GM19438 (cell line): ENCODE measurements at regions not wholly inside any gene's neighbourhood (a gene's known extent, or its start where the extent isn't known, plus 50 kb on each side); places are given as distances from the start of the nearest gene placed in this dataset.

Experiments
- ATAC-seq: cut with Tn5 transposase; IDR thresholded peaks from one replicate; pipeline ENCODE4 v1.9.1; 2021; ENCODE audit warnings: low read depth; ENCODE audit not compliant: unreplicated experiment

DNA sequence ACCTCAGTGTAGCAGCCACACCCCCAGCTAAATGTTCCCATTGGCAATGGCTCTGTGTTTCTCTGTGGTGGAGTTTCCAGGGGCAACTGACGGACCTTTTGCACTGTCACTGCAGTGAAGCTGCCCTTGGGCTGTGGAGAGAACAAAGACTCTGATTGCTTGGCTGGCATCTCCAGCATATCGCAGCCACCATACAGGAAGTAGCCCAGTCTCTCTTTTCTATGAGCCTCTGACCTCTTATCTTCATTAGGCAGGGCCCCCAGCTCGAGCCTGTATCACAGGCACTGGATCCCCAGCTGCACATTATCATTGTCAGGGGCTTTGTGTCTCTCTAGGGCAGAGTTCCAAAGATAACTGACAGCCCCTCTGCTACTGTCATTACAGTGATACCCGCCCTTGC is 483.5 kb downstream of the ARAP2 start:
- ATAC-seq, result no peak

DNA sequence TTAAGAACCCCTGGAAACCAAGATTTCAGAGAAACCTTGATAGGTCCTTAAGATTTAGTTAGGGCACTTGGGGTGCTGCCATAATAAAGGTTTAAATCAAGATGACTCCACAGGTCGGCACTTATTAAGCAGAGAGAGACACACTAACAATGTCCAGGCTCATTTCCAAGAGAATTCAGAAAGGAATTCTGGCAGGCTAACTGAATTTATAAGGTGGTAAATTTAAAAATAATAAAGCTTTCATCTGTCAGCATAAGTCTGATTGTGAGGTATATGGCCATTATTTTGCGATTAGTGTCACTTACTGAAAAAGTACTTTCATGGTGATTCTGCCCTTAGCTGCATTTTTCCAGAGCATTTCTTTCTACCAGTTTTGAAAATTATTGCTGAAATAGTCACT is 472.7 kb downstream of the ARAP2 start:
- no peak for ATAC-seq

- ATAC-seq, result no peak
Observed at GRCh38 chr4:35772291-35772690, 472.0 kb downstream of the ARAP2 start.

- no peak for ATAC-seq
Observed at GRCh38 chr4:35789899-35790574, 454.3 kb downstream of the ARAP2 start.

DNA sequence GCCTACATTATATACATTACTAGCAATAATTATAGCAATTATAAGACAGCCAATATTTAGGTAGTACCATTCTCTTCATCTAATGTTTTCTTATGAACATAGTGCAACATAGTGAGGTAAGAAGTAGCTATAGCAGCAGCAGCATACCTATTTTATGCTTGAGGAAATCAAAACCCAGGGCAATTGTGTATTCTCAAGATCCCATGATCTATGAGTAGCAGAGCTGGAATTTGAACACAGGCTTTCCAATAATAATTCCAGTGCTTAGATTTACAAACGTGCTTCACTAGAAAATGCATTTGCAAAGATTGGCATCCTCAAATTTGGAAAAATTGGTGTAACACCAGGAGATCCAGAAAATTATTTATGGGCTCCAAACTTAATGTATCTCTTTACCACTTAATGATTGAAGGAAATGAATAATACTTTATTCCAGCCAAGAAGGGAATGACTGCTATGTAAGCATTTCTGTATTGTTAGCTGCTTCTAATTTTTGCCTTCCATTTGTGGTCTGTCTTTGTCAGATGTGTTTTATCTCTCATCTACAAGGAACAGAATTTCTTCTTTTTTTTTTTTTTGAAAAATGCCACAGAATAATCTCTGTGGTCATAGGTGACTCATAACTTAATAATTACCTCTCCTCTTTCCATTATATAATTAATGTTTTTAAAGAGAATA is 451.1 kb downstream of the ARAP2 start:
- ATAC-seq, result no peak

DNA sequence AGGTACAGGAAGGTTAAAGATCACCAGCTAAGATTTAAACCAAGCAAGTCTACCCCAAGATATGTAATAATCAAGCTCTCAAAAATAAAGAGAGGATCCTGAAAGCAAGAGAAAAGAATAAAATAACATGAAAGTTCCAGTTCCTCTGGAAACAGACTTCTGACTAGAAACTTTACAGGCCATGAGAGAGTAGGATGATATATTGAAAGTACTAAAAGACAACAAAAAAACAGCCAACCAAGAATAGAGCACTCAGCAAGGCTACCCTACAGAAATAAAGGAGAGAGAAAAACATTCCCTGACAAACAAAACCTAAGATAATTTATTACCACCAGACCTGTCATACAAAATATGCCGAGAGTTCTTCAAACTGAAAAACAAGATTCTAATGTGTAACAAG is 450.5 kb downstream of the ARAP2 start:
- no peak for ATAC-seq

- no peak for ATAC-seq
Observed at GRCh38 chr4:35800669-35801068, 443.6 kb downstream of the ARAP2 start.

DNA sequence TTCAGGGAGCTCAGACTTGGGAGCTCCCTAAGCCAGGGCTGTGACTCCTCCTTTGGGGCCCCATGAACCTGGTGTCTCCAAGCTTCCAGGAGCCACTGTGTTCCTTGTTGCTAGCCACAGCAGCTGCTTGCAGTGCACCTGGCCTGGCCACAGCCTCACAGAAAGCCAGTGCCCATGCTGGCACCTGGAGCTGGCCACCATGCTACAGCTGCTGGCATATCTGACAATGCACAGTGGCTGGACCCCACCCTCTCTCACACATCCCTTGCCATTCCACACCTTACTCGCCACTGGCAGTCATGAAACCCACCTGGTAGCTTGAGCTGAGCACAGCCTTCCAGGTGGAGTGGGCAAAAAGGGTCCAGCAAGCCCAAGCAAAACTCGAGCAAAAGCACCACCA is 441.7 kb downstream of the ARAP2 start:
- no peak for ATAC-seq

DNA sequence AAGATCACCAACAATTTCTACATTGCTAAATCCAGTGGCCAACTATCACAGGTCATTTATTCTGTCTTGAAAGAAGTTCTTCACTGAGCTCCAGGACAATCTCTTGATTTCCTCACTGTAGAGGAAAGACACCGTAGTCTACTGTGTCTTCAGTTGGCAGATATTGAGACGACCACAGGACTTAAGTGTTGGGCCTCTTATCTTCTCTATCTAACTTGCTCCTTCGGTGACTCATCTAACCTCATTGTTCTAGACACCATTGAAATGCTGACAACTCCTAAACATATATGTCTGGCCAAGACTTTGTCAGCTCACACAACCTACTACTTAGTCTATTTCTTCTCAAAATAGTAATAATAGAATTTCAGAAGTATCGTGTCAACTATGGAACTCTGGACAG is 425.8 kb downstream of the ARAP2 start:
- ATAC-seq, result no peak

GRCh38 chr4:35820003-35820402 is 424.3 kb downstream of the ARAP2 start:
- ATAC-seq, result no peak

- no peak for ATAC-seq
Observed at GRCh38 chr4:35824231-35824630, 420.1 kb downstream of the ARAP2 start.

- ATAC-seq, result no peak
Observed at GRCh38 chr4:35835893-35836292, 408.4 kb downstream of the ARAP2 start.

- ATAC-seq, result no peak
Observed at GRCh38 chr4:35836596-35836995, 407.7 kb downstream of the ARAP2 start.

DNA sequence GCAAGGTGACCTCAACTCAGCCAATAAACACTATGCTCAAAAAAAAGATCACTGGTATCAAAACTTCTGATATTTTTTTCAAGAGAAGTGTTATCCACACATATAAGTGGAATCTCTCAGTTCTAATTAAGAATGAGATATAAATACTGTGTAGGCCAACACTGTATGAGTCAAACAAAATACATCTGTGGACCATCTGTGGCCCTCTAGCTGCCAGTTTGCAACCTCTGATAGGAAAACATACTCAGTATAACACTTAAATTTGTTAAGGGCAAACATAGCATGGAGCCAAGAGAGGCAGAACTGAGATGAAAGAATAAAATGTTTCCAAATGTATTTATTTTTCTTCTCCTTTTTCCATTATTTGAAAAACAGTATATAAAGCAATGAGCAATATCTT is 377.3 kb downstream of the ARAP2 start:
- no peak for ATAC-seq

- no peak for ATAC-seq
Observed at GRCh38 chr4:35872273-35872672, 372.0 kb downstream of the ARAP2 start.

- ATAC-seq, result no peak
Observed at GRCh38 chr4:35879479-35879878, 364.8 kb downstream of the ARAP2 start.

GRCh38 chr4:35883108-35883507 is 361.2 kb downstream of the ARAP2 start:
- no peak for ATAC-seq

GRCh38 chr4:35884714-35885480 is 359.4 kb downstream of the ARAP2 start:
- no peak for ATAC-seq

DNA sequence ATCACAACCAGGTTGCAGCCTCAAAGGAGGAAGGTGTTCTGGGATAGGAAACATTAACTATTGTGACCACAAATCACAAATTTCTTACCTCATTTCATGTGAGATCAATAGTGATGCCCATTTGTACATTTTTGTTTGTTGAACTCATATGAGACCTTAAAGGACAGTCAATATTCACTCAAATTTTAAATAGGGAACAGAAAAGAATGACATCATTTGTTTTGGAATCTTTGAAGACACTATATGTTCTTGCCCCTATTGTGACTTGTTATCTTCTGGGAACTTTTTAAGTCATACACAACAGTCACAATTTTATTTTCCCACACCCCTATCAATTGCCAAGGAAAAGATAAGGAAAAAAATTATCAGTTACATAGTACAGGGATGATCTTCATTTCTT is 346.5 kb downstream of the ARAP2 start:
- no peak for ATAC-seq

DNA sequence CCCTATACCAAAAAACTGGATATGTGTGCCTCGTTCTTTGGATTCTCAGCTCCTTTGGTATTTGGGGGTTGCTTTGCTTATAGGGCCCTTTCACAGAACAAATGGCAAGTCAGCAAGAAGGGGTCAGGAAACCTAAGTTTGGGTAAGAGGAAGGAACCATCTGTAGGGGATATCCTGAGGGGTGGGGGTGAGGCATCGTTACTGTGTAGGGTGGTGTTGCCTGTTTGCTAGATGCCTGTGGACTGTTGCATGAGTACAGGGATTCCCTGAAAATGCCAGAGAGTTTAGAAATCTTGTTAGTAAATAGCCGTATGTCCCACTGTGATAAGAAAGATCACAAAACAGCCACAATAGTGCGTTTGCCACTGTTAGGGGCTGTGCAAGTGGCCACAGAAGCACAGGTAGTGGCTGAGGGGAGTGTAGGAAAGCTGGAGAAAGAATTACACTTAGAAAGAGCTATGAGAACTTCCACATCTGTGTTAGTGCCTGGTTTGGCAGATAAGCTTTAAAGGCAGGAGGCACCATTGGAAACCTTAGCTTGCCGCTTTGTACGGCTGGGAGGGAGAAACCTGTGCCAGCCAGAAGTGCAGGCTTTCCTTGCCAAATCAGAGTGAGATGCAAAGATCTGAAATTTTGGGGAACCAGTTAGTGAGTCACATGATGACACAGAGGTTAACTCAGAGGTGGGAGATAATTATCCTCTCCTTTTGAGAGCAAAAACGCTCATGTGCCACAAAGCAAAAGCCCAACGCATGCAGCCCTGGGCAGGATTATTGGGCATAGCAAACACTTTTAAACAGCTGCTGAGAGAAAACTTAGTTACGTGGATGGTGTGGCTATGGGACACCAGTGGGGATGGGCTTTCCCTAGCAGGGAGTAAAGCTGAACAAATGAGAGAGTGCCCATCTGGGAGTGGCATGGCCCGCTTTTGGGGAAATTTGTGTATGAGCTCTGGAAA is 343.7 kb downstream of the ARAP2 start:
- no peak for ATAC-seq

DNA sequence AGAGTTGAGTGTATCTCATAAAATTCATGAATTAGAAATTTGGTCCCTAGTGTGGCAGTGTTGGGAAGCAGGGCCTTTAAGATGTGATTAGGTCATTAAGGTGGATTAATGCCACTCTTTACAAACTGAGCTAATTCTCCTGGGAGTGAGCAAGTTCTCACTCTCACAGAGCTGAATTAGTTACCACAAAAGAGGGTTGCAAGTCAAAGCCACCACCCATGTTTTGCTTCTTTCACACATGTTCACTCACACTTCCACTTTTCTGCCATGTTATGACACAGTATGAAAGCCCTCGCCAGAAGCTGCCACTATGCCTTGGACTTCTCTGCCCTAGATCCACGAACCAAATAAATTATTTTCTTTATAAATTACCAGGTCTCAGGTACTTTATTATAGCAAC is 332.1 kb downstream of the ARAP2 start:
- peak; percentile 51 for ATAC-seq
